Mucosa of rectum (tissue), 2 donors: ENCODE measurements at regions not wholly inside any gene's neighbourhood (a gene's known extent, or its start where the extent isn't known, plus 50 kb on each side); places are given as distances from the start of the nearest gene placed in this dataset.

Experiments used
- H3K27ac ChIP-seq, 2 donors: one replicate each; pipeline ENCODE4 v1.7.0; 2013; ENCODE audit warnings: inconsistent platforms in 2 of 2, low read depth in 2 of 2, low read length in 2 of 2
- H3K27me3 ChIP-seq, 2 donors: one replicate each; pipeline ENCODE4 v1.7.0; 2013; ENCODE audit warnings: low read length in 2 of 2; ENCODE audit not compliant: control insufficient read depth in 2 of 2, insufficient read depth in 2 of 2
- H3K36me3 ChIP-seq, 2 donors: one replicate each; pipeline ENCODE4 v1.7.0; 2013; ENCODE audit warnings: low read length in 2 of 2; ENCODE audit not compliant: control insufficient read depth in 2 of 2, insufficient read depth in 2 of 2
- H3K4me1 ChIP-seq, 2 donors: one replicate each; pipeline ENCODE4 v1.7.0; 2013; ENCODE audit warnings: low read length in 2 of 2, mild to moderate bottlenecking in 1 of 2; ENCODE audit not compliant: control insufficient read depth in 2 of 2, insufficient read depth in 2 of 2
- H3K4me3 ChIP-seq, 2 donors: one replicate each; pipeline ENCODE4 v1.7.0; 2013; ENCODE audit warnings: low read length in 2 of 2
- H3K9ac ChIP-seq, 2 donors: one replicate each; pipeline ENCODE4 v1.7.0; 2013; ENCODE audit warnings: low read length in 2 of 2, low read depth in 1 of 2, mild to moderate bottlenecking in 1 of 2
- H3K9me3 ChIP-seq, 2 donors: one replicate each; pipeline ENCODE4 v1.7.0; 2013; ENCODE audit warnings: low read length in 2 of 2; ENCODE audit not compliant: control insufficient read depth in 2 of 2
- donor health status: healthy.
- donor health status: Normal muscosa, but diverticular disease.

- Histone ChIP-seq H3K9ac (no peak overlapping the region), H3K27me3 (no peaks in the 10 kb centered on the region), H3K9me3 (no peaks in the 10 kb centered on the region), H3K4me3 (no peak overlapping the region), H3K36me3 (no peaks in the 10 kb centered on the region), H3K4me1 (no peaks in the 10 kb centered on the region), H3K27ac (no peak overlapping the region)
These were observed 62.1 kb upstream of the SHH start for GRCh38 chr7:155874411-155874810.

DNA sequence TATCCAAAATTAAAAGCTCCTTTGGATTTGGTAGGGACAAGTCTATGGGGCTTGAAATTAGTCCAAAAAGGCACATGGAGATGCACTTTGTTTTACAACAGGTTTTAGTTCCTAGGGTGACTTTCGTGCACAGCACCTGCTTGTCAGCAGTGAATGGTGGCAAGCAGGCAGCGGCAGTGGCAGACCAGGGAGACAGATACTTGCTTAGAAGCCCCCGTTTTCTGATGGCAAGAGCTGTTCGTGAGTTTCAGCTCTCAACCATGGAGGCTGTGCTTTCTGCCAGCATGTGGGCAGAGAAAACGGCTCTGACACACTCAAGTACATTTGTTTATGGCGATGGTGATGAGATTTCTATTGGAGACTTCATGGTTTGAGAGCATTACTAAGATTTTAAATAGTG is 61.7 kb upstream of the SHH start:
- no peak overlapping the region for H3K27ac ChIP-seq
- no peaks in the 10 kb centered on the region for H3K36me3 ChIP-seq
- H3K4me1 ChIP-seq, result no peaks in the 10 kb centered on the region
- H3K9ac ChIP-seq, result no peak overlapping the region
- no peaks in the 10 kb centered on the region for H3K9me3 ChIP-seq
- H3K27me3 ChIP-seq, result no peaks in the 10 kb centered on the region
- no peak overlapping the region for H3K4me3 ChIP-seq

- Histone ChIP-seq H3K9ac (no peak overlapping the region), H3K9me3 (no peaks in the 10 kb centered on the region), H3K27ac (no peak overlapping the region), H3K4me1 (no peaks in the 10 kb centered on the region), H3K4me3 (no peak overlapping the region), H3K27me3 (no peaks in the 10 kb centered on the region), H3K36me3 (no peaks in the 10 kb centered on the region)
These were observed 60.6 kb upstream of the SHH start for GRCh38 chr7:155872678-155873369.

DNA sequence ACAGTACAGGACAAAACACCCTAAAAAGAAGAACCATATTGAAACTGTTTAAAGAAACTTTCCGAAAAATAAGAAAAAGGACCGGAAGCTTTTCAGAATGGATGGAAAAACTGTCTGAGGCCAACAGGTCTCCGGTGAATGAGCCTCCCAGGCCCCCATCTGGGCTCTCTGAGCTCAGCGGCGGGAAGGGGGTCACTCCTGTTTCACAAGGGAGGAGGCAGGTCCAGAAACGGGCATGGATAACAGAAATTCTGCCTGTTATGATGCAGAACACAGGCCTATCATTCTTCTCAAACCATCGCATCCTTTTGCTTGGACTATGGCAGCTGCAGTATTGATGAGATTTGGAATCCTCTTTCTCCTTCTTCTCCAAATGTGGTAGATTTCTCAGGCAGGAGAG is 58.9 kb upstream of the SHH start:
- Histone ChIP-seq H3K9me3 (no peaks in the 10 kb centered on the region), H3K4me1 (peaks cover 2 to 3% of the 10 kb centered on the region in 2 donors), H3K27ac (no peak overlapping the region), H3K27me3 (no peaks in the 10 kb centered on the region), H3K36me3 (no peaks in the 10 kb centered on the region), H3K4me3 (no peak overlapping the region), H3K9ac (no peak overlapping the region)

- H3K27me3 ChIP-seq, result no peaks in the 10 kb centered on the region
- H3K4me1 ChIP-seq, result peaks cover 2 to 4% of the 10 kb centered on the region in 2 donors
- no peaks in the 10 kb centered on the region for H3K36me3 ChIP-seq
- no peaks in the 10 kb centered on the region for H3K9me3 ChIP-seq
- no peak overlapping the region for H3K9ac ChIP-seq
- H3K27ac ChIP-seq, result no peak overlapping the region
- H3K4me3 ChIP-seq, result no peak overlapping the region
These were observed 58.3 kb upstream of the SHH start for GRCh38 chr7:155870334-155871180.

DNA sequence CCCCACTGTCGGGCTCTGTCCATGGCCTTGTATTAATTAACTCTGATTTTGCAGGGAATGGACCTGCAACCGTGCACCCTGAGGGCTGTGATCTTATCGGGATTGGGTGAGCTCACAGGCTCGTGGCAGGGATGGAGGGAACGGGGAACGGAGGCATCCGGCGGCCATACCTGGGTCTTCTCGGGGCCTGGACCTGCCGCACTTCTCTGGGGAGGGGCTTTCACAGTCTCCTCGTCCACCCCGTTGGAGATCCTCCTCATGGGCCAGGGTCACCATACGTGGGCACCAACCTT is 57.5 kb upstream of the SHH start:
- Histone ChIP-seq H3K27ac (no peak overlapping the region), H3K36me3 (no peaks in the 10 kb centered on the region), H3K4me1 (peaks cover 2 to 4% of the 10 kb centered on the region in 2 donors), H3K9me3 (no peaks in the 10 kb centered on the region), H3K4me3 (no peak overlapping the region), H3K27me3 (no peaks in the 10 kb centered on the region), H3K9ac (no peak overlapping the region)

GRCh38 chr7:155868955-155869783 is 56.9 kb upstream of the SHH start:
- H3K9ac ChIP-seq, result no peak overlapping the region
- peaks cover 2 to 4% of the 10 kb centered on the region in 2 donors for H3K4me1 ChIP-seq
- no peak overlapping the region for H3K4me3 ChIP-seq
- H3K27me3 ChIP-seq, result peaks cover 0 to 2% of the 10 kb centered on the region in 2 donors
- no peak overlapping the region for H3K27ac ChIP-seq
- no peaks in the 10 kb centered on the region for H3K9me3 ChIP-seq
- H3K36me3 ChIP-seq, result no peaks in the 10 kb centered on the region

GRCh38 chr7:155867734-155868400 is 55.6 kb upstream of the SHH start:
- Histone ChIP-seq H3K4me1 (peaks cover 2 to 4% of the 10 kb centered on the region in 2 donors), H3K9ac (no peak overlapping the region), H3K36me3 (no peaks in the 10 kb centered on the region), H3K9me3 (no peaks in the 10 kb centered on the region), H3K4me3 (no peak overlapping the region), H3K27ac (peak overlapping the region in 1 of 2 donors; percentile 5), H3K27me3 (peaks cover 0 to 2% of the 10 kb centered on the region in 2 donors)

GRCh38 chr7:155867280-155867679 is 55.0 kb upstream of the SHH start:
- Histone ChIP-seq H3K27ac (peak overlapping the region in 1 of 2 donors; percentile 5), H3K27me3 (peaks cover 0 to 2% of the 10 kb centered on the region in 2 donors), H3K9ac (no peak overlapping the region), H3K4me3 (no peak overlapping the region), H3K9me3 (no peaks in the 10 kb centered on the region), H3K36me3 (no peaks in the 10 kb centered on the region), H3K4me1 (peaks cover 2 to 4% of the 10 kb centered on the region in 2 donors)
